ENCODE measurements at regions not wholly inside any gene's neighbourhood (a gene's known extent, or its start where the extent isn't known, plus 50 kb on each side); places are given as distances from the start of the nearest gene placed in this dataset.
A peak's percentile ranks its signal among the peaks of the same experiment; 100 is the strongest.

- no peak for DNase-seq (ENCODE audit: low read depth, low spot score)
- H3K9me3 Mint-ChIP-seq, result no peaks in the 10 kb centered on the region
- TF ChIP-seq, protein P1, sequence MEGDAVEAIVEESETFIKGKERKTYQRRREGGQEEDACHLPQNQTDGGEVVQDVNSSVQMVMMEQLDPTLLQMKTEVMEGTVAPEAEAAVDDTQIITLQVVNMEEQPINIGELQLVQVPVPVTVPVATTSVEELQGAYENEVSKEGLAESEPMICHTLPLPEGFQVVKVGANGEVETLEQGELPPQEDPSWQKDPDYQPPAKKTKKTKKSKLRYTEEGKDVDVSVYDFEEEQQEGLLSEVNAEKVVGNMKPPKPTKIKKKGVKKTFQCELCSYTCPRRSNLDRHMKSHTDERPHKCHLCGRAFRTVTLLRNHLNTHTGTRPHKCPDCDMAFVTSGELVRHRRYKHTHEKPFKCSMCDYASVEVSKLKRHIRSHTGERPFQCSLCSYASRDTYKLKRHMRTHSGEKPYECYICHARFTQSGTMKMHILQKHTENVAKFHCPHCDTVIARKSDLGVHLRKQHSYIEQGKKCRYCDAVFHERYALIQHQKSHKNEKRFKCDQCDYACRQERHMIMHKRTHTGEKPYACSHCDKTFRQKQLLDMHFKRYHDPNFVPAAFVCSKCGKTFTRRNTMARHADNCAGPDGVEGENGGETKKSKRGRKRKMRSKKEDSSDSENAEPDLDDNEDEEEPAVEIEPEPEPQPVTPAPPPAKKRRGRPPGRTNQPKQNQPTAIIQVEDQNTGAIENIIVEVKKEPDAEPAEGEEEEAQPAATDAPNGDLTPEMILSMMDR (conservative IDR thresholded peaks at IDR 0.05), result no peak
- no peaks in the 10 kb centered on the region for H3K36me3 Mint-ChIP-seq (ENCODE audit: low read depth)
- H3K4me3 Mint-ChIP-seq, result no peak overlapping the region
- H3K27ac Mint-ChIP-seq (ENCODE audit: unreplicated experiment), result no peak overlapping the region
- H3K4me1 Mint-ChIP-seq, result peaks cover 14% of the 10 kb centered on the region
- peaks cover 8% of the 10 kb centered on the region for H3K27me3 Mint-ChIP-seq (ENCODE audit: low read depth)
These were observed 499.7 kb downstream of the COG6 start for GRCh38 chr13:40155201-40155600.

- Mint-ChIP-seq H3K4me3 (no peak overlapping the region), H3K27ac (ENCODE audit: unreplicated experiment) (no peak overlapping the region), H3K9me3 (no peaks in the 10 kb centered on the region), H3K4me1 (peaks cover 14% of the 10 kb centered on the region), H3K27me3 (ENCODE audit: low read depth) (peaks cover 8% of the 10 kb centered on the region), H3K36me3 (ENCODE audit: low read depth) (no peaks in the 10 kb centered on the region)
- no peak for DNase-seq (ENCODE audit: low read depth, low spot score)
- TF ChIP-seq, protein P1 (conservative IDR thresholded peaks at IDR 0.05), result no peak
These were observed 502.8 kb downstream of the COG6 start for GRCh38 chr13:40158218-40158617.

DNA sequence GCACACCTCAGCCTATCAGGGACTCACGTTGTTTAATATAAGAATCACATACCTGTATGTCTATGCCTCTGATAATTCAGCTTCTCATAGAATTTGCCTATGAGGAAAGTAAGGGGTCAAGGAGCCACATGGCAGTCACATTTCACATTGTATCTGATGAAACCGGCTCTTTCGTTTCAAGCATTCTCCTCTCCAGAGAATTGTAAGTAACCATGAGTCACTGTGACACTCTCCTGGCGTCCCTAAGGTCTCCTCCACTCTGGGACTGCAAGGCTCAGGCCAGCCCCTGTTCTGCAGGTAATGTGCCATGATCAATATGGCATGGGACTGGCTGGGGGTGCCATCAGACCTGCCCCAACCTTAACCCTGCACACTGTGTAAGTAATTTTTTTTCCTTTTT, 503.3 kb downstream of the COG6 start:
- no peak overlapping the region for H3K4me3 Mint-ChIP-seq
- DNase-seq (ENCODE audit: low read depth, low spot score), result no peak
- H3K27ac Mint-ChIP-seq (ENCODE audit: unreplicated experiment), result no peak overlapping the region
- peaks cover 8% of the 10 kb centered on the region for H3K27me3 Mint-ChIP-seq (ENCODE audit: low read depth)
- TF ChIP-seq, protein P1 (conservative IDR thresholded peaks at IDR 0.05), result no peak
- H3K4me1 Mint-ChIP-seq, result peaks cover 14% of the 10 kb centered on the region
- H3K36me3 Mint-ChIP-seq (ENCODE audit: low read depth), result no peaks in the 10 kb centered on the region
- no peaks in the 10 kb centered on the region for H3K9me3 Mint-ChIP-seq

GRCh38 chr13:40159736-40160135, 504.3 kb downstream of the COG6 start:
- TF ChIP-seq, protein P1 (conservative IDR thresholded peaks at IDR 0.05), result no peak
- no peak overlapping the region for H3K27ac Mint-ChIP-seq (ENCODE audit: unreplicated experiment)

DNA sequence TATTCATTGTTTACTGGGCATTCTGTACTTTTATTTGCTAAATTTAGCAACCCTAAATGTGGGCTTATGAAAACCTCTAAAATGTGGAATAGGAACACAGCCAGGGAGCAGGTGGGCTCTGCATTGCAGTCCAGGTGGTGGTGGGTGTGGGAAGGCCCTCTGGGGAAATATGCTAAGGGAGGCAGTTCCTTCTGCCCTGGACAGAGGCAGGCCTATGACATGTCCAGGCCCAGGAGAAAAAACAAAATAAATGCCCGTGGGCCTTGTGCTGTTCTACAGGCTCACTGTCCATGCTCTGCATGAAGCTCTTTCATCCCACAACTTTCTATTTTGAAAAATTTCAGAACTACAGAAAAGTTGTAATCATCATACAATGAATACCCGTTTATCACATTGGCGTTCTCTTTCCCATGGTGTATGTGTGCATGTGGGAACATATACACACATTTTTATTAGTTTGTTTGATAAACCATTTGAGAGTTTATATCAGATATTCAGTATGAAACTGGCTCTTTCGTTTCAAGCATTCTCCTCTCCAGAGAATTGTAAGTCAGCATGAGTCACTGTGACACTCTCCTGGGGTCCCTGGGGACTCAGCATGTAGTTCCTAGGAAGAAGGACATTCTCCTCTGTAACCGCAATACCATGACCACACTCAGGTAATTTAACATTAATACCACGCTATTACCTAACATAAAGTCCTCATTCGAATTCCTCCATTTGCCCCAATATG, 505.3 kb downstream of the COG6 start:
- no peak for DNase-seq (ENCODE audit: low read depth, low spot score)
- Mint-ChIP-seq H3K27ac (ENCODE audit: unreplicated experiment) (peak overlapping the region; percentile 44), H3K27me3 (ENCODE audit: low read depth) (peaks cover 8% of the 10 kb centered on the region), H3K9me3 (no peaks in the 10 kb centered on the region), H3K4me3 (no peak overlapping the region), H3K4me1 (peaks cover 12% of the 10 kb centered on the region), H3K36me3 (ENCODE audit: low read depth) (no peaks in the 10 kb centered on the region)
- TF ChIP-seq, protein P1 (conservative IDR thresholded peaks at IDR 0.05), result no peak

More at GRCh38 chr13:40159736-40160135, 504.3 kb downstream of the COG6 start:
- DNase-seq (ENCODE audit: low read depth, low spot score), result no peak
- H3K4me3 Mint-ChIP-seq, result no peak overlapping the region
- H3K4me1 Mint-ChIP-seq, result peaks cover 14% of the 10 kb centered on the region
- no peaks in the 10 kb centered on the region for H3K9me3 Mint-ChIP-seq
- H3K36me3 Mint-ChIP-seq (ENCODE audit: low read depth), result no peaks in the 10 kb centered on the region
- H3K27me3 Mint-ChIP-seq (ENCODE audit: low read depth), result peaks cover 8% of the 10 kb centered on the region

Measured in neural crest cell (in vitro differentiated cells).